GM12878 (cell line): ENCODE measurements at regions not wholly inside any gene's neighbourhood (a gene's known extent, or its start where the extent isn't known, plus 50 kb on each side); places are given as distances from the start of the nearest gene placed in this dataset.
A peak's percentile ranks its signal among the peaks of the same experiment; 100 is the strongest.

ENCODE experiments used
- ATAC-seq: fragments of 200-7000 bp; cut with Tn5 transposase; 3 replicates; pipeline ENCODE4 v1.9.1; 2020; ENCODE audit warnings: mild to moderate bottlenecking, moderate library complexity
- BruUV-seq: library from RNA; stranded (reverse); fragments of 400-500 nt; replicated peaks from 2 replicates; lab custom pipeline; 2021; lab: Mats Ljungman, UMichigan
- CTCF ChIA-PET: fragments of 300-600 bp; sonication (Branson Sonifier 250); formaldehyde crosslinking; extraction: SDS; loops from one replicate; lab custom pipeline; 2021; ENCODE audit warnings: inconsistent platforms; lab: Yijun Ruan, JAX
- POLR2A ChIA-PET: fragments of 350-600 bp; formaldehyde crosslinking; extraction: SDS; loops from one replicate; lab custom pipeline; 2021; ENCODE audit warnings: inconsistent platforms; lab: Charles Lee
- RAD21 ChIA-PET: fragments of 300-600 bp; sonication (Branson Sonifier 250); formaldehyde crosslinking; loops from one replicate; lab custom pipeline; 2023; ENCODE audit warnings: antibody characterized with exemption; ENCODE audit not compliant: unreplicated experiment; lab: Charles Lee
- SMC1A ChIA-PET: fragments of 300-600 bp; sonication (Branson Sonifier 250); formaldehyde crosslinking; loops from one replicate; lab custom pipeline; 2023; ENCODE audit not compliant: unreplicated experiment, uncharacterized antibody; lab: Charles Lee
- DNase-seq: peaks from one replicate; pipeline ENCODE4 v3.0.0-alpha.2; 2011; ENCODE audit warnings: low read depth, low spot score
- FAIRE-seq: peaks from 3 replicates; lab custom pipeline; 2011; peaks lifted over from hg19 to GRCh38; lab: Jason Lieb, UNC
- H2AFZ ChIP-seq: 2 replicates; pipeline ENCODE4 v1.6.0; 2011; ENCODE audit warnings: low read depth, low read length, control low read depth; ENCODE audit not compliant: control insufficient read depth
- H3K27ac ChIP-seq: 2 replicates; pipeline ENCODE4 v1.5.1; 2011; ENCODE audit warnings: control low read depth; ENCODE audit not compliant: control insufficient read depth, insufficient read depth
- H3K27me3 ChIP-seq, 2 experiments: replicated peaks in 1 of 2; 2 replicates each; pipeline versions ENCODE4 v1.6.0 to v1.6.1; 2011; ENCODE audit warnings: low read length in 1 of 2; ENCODE audit not compliant: control insufficient read depth in 2 of 2, insufficient read depth in 2 of 2
- H3K36me3 ChIP-seq, 2 experiments: 2 replicates each; pipeline ENCODE4 v1.5.1; 2011; ENCODE audit warnings: low read length in 1 of 2; ENCODE audit not compliant: control insufficient read depth in 2 of 2, insufficient read depth in 2 of 2
- H3K4me1 ChIP-seq: 2 replicates; pipeline ENCODE4 v1.6.1; 2011; ENCODE audit warnings: mild to moderate bottlenecking, low read length, moderate library complexity, mixed read lengths; ENCODE audit not compliant: control insufficient read depth, insufficient read depth
- H3K4me2 ChIP-seq: 2 replicates; pipeline ENCODE4 v1.6.0; 2011; ENCODE audit warnings: control low read depth; ENCODE audit not compliant: control insufficient read depth, insufficient read depth
- H3K4me3 ChIP-seq: fragments of 200-600 bp; sonication (generic); 2 replicates; pipeline ENCODE4 v1.5.1; 2016
- H3K79me2 ChIP-seq: 2 replicates; pipeline ENCODE4 v1.6.0; 2011; ENCODE audit warnings: low read length; ENCODE audit not compliant: control insufficient read depth, insufficient read depth
- H3K9ac ChIP-seq: 2 replicates; pipeline ENCODE4 v1.8.0; 2011; ENCODE audit warnings: low read length, control low read depth, mixed read lengths; ENCODE audit not compliant: control insufficient read depth, insufficient read depth
- H3K9me3 ChIP-seq: replicated peaks from 3 replicates; pipeline ENCODE4 v1.5.1; 2011; ENCODE audit warnings: mild to moderate bottlenecking, low read length; ENCODE audit not compliant: control insufficient read depth, insufficient read depth
- H4K20me1 ChIP-seq: 2 replicates; pipeline ENCODE4 v1.6.0; 2011; ENCODE audit not compliant: control insufficient read depth, insufficient read depth
- ASH2L ChIP-seq: fragments of 300-600, 200-600 bp; sonication (generic); IDR thresholded peaks from 2 replicates; pipeline ENCODE4 v1.6.1; 2017; ENCODE audit warnings: low read depth, mild to moderate bottlenecking, borderline replicate concordance
- BCL3 ChIP-seq: IDR thresholded peaks from 2 replicates; pipeline ENCODE4 v1.6.1; 2011; ENCODE audit warnings: borderline replicate concordance, low read depth, mild to moderate bottlenecking, moderate library complexity, low read length; ENCODE audit not compliant: insufficient read depth, poor library complexity, severe bottlenecking
- EED ChIP-seq: sonication (generic); IDR thresholded peaks from 2 replicates; pipeline ENCODE4 v1.6.1; 2016; ENCODE audit warnings: antibody characterized with exemption, low read depth
- ETV6 ChIP-seq, 2 experiments: fragments of 450-650 bp in 1 of 2; IDR thresholded peaks in 1 of 2; conservative IDR thresholded peaks in 1 of 2; 2 replicates each; pipeline ENCODE4 v1.6.1; 2014; ENCODE audit warnings: antibody characterized with exemption in 1 of 2, borderline replicate concordance in 1 of 2, low read depth in 1 of 2, mild to moderate bottlenecking in 1 of 2, moderate library complexity in 1 of 2
- FOXM1 ChIP-seq: IDR thresholded peaks from 2 replicates; pipeline ENCODE4 v1.6.1; 2012; ENCODE audit warnings: low read depth, mild to moderate bottlenecking, inconsistent platforms, low read length, moderate library complexity
- NKRF ChIP-seq: fragments of 450-650 bp; conservative IDR thresholded peaks from 2 replicates; pipeline ENCODE4 v1.6.1; 2017; ENCODE audit warnings: mild to moderate bottlenecking, moderate library complexity
- USF1 ChIP-seq: IDR thresholded peaks from 2 replicates; pipeline ENCODE4 v1.6.1; 2011; ENCODE audit warnings: borderline replicate concordance, low read depth, mild to moderate bottlenecking, moderate library complexity, mixed read lengths, low read length; ENCODE audit not compliant: insufficient read depth; ENCODE audit errors: extremely low read length
- ZBTB40 ChIP-seq: fragments of 450-650 bp; IDR thresholded peaks from 2 replicates; pipeline ENCODE4 v1.6.1; 2016; ENCODE audit warnings: mild to moderate bottlenecking, moderate library complexity, borderline replicate concordance
- ZNF217 ChIP-seq: fragments of 450-650 bp; IDR thresholded peaks from 2 replicates; pipeline ENCODE4 v1.6.1; 2017; ENCODE audit warnings: antibody characterized with exemption, mild to moderate bottlenecking
- WGBS: methylation state at CpG from one replicate; pipeline ENCODE4 v1.1.6; 2016; ENCODE audit warnings: low lambda C conversion rate; ENCODE audit not compliant: insufficient replicate concordance, insufficient coverage; ENCODE audit errors: missing lambda C conversion rate; 5-methylcytosine and 5-hydroxymethylcytosine counted together
- in situ Hi-C: fragments of 300-500 bp; cut with MboI; formaldehyde crosslinking; loops from 9 replicates; pipeline ENCODE4 v1.14.3; 2018; ENCODE audit warnings: mixed read lengths
- intact Hi-C: fragments of 100-400 bp; cut with micrococcal nuclease; formaldehyde crosslinking; loops from one replicate; pipeline ENCODE4 v1.14.2; 2022; ENCODE audit not compliant: unreplicated experiment

GRCh38 chr3:56902468-56903160, 100.9 kb upstream of the ARHGEF3 start:
- ChIA-PET SMC1A (interaction anchor here (0.9 to 3.9 kb wide), 8 partner anchors 8 to 105 kb away, joined by 3 to 25 read pairs (median 4); no protein-coding TSS in a partner anchor), RAD21 (interaction anchor here (0.8 to 2.7 kb wide), 3 partner anchors 9 to 19 kb away, joined by 3 to 12 read pairs (median 6); no protein-coding TSS in a partner anchor), CTCF (interaction anchor here (0.7 to 1.6 kb wide), 4 partner anchors 23 to 57 kb away, joined by 3 to 5 read pairs (median 4); no protein-coding TSS in a partner anchor), POLR2A (interaction anchor here (0.7 to 1.8 kb wide), 2 partner anchors 13 kb away, joined by 3 to 5 read pairs; no protein-coding TSS in a partner anchor)
- Histone ChIP-seq H3K4me3 (no peak overlapping the region), H3K4me1 (peaks cover 27% of the 10 kb centered on the region), H3K27ac (no peak overlapping the region), H3K4me2 (no peak overlapping the region), H3K36me3 (no peaks in the 10 kb centered on the region), H3K79me2 (no peaks in the 10 kb centered on the region), H4K20me1 (no peaks in the 10 kb centered on the region), H3K9me3 (no peaks in the 10 kb centered on the region), H3K27me3 (no peaks in the 10 kb centered on the region), H3K9ac (no peak overlapping the region), H2AFZ (no peak overlapping the region; the same call in 1 of the 2 replicates)
- ATAC-seq (peak; percentile 89), DNase-seq (no peak), FAIRE-seq (no peak)
- in situ Hi-C loops (no loop called here), intact Hi-C loops (no loop called here)
- BruUV-seq, result no TSS peak
- 31% methylated on average over 3 of the region's 3 CpGs for WGBS
- no peak for TF ChIP-seq ZBTB40
- no peak for TF ChIP-seq USF1
- no peak for TF ChIP-seq ASH2L
- TF ChIP-seq NKRF, result no peak
- TF ChIP-seq BCL3, result no peak
- TF ChIP-seq ZNF217, result no peak
- TF ChIP-seq EED, result peak; percentile 33; the same call in 1 of the 2 replicates
- no peak for TF ChIP-seq ETV6 (conservative IDR thresholded peaks at IDR 0.05 in 1 of 2, IDR thresholded peaks at IDR 0.05 in 1 of 2; ENCODE audit: borderline replicate concordance in 1 of 2, low read depth in 1 of 2)
- 0 out of 2 replicates have a peak, but pooled peaks have one; percentile 32 for TF ChIP-seq FOXM1
